Coronary artery (tissue), 2 donors: ENCODE measurements at regions not wholly inside any gene's neighbourhood (a gene's known extent, or its start where the extent isn't known, plus 50 kb on each side); places are given as distances from the start of the nearest gene placed in this dataset.

ENCODE experiments used
- DNase-seq: peaks from one replicate; pipeline ENCODE4 v3.0.0-alpha.2; 2017; ENCODE audit warnings: low spot score
- H3K27ac ChIP-seq, 2 donors: fragments of 200-600 bp; sonication (generic); one replicate each; pipeline ENCODE4 v1.5.1; 2016 to 2019
- H3K4me3 ChIP-seq: fragments of 200-600 bp; sonication (generic); 2 replicates; pipeline ENCODE4 v1.5.1; 2016; ENCODE audit warnings: mild to moderate bottlenecking, moderate library complexity
- TF ChIP-seq, protein P1 (sequence below): fragments of 200-600 bp; sonication (generic); IDR thresholded peaks from one replicate; pipeline ENCODE4 v1.5.1; 2019; ENCODE audit warnings: antibody characterized with exemption

DNA sequence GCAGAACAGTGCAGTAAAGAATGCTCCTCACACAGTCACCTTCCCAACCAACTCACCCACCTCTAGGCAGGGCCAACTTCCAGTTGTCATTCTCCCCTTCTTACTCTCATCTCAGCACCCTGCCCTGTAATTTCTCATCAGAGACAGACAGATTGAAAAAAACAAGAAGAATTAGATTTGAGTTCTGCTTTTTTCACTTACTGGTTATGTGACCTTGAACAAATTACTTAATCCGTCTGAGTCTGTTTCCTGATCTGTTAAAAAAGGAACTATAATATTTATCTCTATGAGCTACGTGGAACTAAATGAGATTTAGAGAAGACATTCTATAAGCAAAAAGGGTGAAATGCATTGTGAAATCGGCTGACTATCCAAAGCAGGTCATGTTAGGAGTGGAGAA, 330.3 kb downstream of the ZNF326 start:
- DNase-seq = no peak
- TF ChIP-seq, protein P1, sequence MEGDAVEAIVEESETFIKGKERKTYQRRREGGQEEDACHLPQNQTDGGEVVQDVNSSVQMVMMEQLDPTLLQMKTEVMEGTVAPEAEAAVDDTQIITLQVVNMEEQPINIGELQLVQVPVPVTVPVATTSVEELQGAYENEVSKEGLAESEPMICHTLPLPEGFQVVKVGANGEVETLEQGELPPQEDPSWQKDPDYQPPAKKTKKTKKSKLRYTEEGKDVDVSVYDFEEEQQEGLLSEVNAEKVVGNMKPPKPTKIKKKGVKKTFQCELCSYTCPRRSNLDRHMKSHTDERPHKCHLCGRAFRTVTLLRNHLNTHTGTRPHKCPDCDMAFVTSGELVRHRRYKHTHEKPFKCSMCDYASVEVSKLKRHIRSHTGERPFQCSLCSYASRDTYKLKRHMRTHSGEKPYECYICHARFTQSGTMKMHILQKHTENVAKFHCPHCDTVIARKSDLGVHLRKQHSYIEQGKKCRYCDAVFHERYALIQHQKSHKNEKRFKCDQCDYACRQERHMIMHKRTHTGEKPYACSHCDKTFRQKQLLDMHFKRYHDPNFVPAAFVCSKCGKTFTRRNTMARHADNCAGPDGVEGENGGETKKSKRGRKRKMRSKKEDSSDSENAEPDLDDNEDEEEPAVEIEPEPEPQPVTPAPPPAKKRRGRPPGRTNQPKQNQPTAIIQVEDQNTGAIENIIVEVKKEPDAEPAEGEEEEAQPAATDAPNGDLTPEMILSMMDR = no peak

DNA sequence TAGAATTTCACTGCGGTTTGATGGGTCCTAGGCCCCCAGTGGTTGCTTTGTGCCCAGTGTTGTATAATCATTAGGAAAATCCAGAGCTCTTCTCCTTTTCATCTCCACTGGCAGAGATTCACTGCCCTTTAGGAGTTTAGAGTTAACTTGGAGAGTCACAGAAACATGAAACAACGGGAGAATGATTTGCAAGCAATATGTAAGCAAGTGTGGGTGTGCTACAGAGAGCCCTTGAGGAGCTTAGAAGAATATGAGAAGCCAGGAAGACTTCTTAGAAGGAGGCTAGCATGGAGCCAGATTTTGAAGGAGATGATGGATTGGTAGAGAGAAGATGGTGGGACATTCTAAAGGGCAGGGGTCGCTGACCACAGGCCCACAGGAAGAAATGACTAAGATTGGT, 327.3 kb downstream of the ZNF326 start:
- TF ChIP-seq, protein P1 = no peak
- DNase-seq = no peak
- Histone ChIP-seq H3K27ac (no peak overlapping the region), H3K4me3 (no peak overlapping the region)

More for the DNA sequence above, 330.3 kb downstream of the ZNF326 start:
- no peak overlapping the region for H3K27ac ChIP-seq
- no peak overlapping the region for H3K4me3 ChIP-seq

DNA sequence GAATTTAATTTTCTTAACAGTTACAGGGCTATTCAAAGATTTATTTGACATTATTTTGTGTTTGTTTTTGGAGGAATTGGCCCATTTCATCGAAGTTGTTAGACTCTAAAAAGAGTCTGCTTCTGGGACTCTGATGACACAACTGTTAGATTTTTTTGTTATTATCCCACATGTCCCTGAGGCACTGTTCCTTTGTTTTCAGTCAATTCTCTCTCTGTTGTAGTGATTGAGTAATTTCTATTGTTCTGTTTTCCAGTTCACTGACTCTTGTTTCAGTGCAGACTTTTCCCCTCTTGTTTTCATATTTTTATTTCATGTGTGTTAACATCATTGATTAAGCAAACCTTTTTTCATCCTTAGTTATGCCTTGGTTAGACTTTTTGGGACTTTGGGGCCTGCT, 325.0 kb downstream of the ZNF326 start:
- no peak overlapping the region for H3K27ac ChIP-seq
- TF ChIP-seq, protein P1 = no peak
- DNase-seq = no peak
- H3K4me3 ChIP-seq = no peak overlapping the region

GRCh38 chr1:90318431-90318830, 323.5 kb downstream of the ZNF326 start:
- no peak for DNase-seq
- Histone ChIP-seq H3K27ac (no peak overlapping the region), H3K4me3 (no peak overlapping the region)
- TF ChIP-seq, protein P1 = no peak

GRCh38 chr1:90317628-90318027, 322.7 kb downstream of the ZNF326 start:
- Histone ChIP-seq H3K27ac (no peak overlapping the region), H3K4me3 (no peak overlapping the region)
- no peak for DNase-seq
- TF ChIP-seq, protein P1 = no peak

DNA sequence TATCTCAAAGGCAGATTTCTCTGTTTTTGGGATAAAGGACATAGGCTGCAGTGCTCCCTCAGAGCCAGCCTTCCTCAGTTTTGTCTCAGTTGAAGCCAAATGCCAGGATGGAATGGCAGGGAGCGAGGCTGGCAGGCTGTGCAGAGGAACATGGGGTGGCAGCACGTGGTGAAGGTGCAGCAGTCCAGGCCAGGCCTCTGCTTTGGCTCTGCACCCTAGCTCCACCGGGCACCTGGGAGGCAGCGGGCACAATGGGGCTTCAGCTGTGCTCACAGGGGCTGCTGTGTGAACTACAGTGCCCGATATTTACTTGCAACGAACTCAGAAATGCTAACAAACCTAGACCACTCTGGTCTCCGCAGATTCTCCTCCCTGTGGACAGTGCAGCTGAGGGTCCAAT, 319.6 kb downstream of the ZNF326 start:
- TF ChIP-seq, protein P1 = no peak
- DNase-seq = no peak
- Histone ChIP-seq H3K27ac (no peak overlapping the region), H3K4me3 (no peak overlapping the region)

- no peak overlapping the region for H3K27ac ChIP-seq
- DNase-seq = no peak
- no peak overlapping the region for H3K4me3 ChIP-seq
- TF ChIP-seq, protein P1 = no peak
Observed at GRCh38 chr1:90313778-90314177, 318.9 kb downstream of the ZNF326 start.
